HepG2 (cell line): ENCODE measurements at regions not wholly inside any gene's neighbourhood (a gene's known extent, or its start where the extent isn't known, plus 50 kb on each side); places are given as distances from the start of the nearest gene placed in this dataset.

Experiments used
- ATAC-seq: fragments of 200-7000 bp; cut with Tn5 transposase; 3 replicates; pipeline ENCODE4 v1.9.1; 2020; ENCODE audit warnings: mild to moderate bottlenecking, moderate library complexity
- BruUV-seq: library from RNA; stranded (reverse); fragments of 400-500 nt; replicated peaks from 2 replicates; lab custom pipeline; 2021; lab: Mats Ljungman, UMichigan
- CTCF ChIA-PET: fragments of 300-600 bp; formaldehyde crosslinking; extraction: SDS; loops from one replicate; lab custom pipeline; 2021; ENCODE audit warnings: low total read pairs, inconsistent platforms, low intra/inter-chr PET ratio; lab: Yijun Ruan, JAX
- POLR2A ChIA-PET: fragments of 350-600 bp; sonication (Branson Sonifier 250); formaldehyde crosslinking; loops from one replicate; lab custom pipeline; 2020; ENCODE audit warnings: antibody characterized with exemption, inconsistent platforms; lab: Yijun Ruan, JAX
- DNase-seq: peaks from one replicate; pipeline ENCODE4 v3.0.0-alpha.2; 2015; ENCODE audit warnings: low spot score
- FAIRE-seq: peaks from 3 replicates; lab custom pipeline; 2011; peaks lifted over from hg19 to GRCh38; lab: Jason Lieb, UNC
- H2AFZ ChIP-seq: one replicate; pipeline ENCODE4 v1.6.1; 2011; ENCODE audit warnings: low read length, inconsistent platforms
- H3K27ac ChIP-seq: fragments of 300-600 bp; 3 replicates; pipeline ENCODE4 v1.8.0; 2011; ENCODE audit warnings: mixed run types, mild to moderate bottlenecking, mixed read lengths, low read length, inconsistent platforms; ENCODE audit not compliant: insufficient read depth; ENCODE audit errors: extremely low read length
- H3K27me3 ChIP-seq, 2 experiments: fragments of 200-600 bp in 1 of 2; 2 replicates in 1 of 2; 3 replicates in 1 of 2; pipeline versions ENCODE4 v1.6.0 to v1.8.0; 2011; ENCODE audit warnings: low read length in 2 of 2, mild to moderate bottlenecking in 2 of 2, moderate library complexity in 2 of 2, inconsistent platforms in 1 of 2; ENCODE audit not compliant: insufficient read depth in 2 of 2, control insufficient read depth in 1 of 2
- H3K36me3 ChIP-seq, 2 experiments: fragments of 200-600 bp in 1 of 2; replicated peaks in 1 of 2; 2 replicates in 1 of 2; 3 replicates in 1 of 2; pipeline versions ENCODE4 v1.5.1 to v1.8.0; 2011; ENCODE audit warnings: low read length in 2 of 2, inconsistent platforms in 1 of 2; ENCODE audit not compliant: insufficient read depth in 2 of 2, control insufficient read depth in 1 of 2
- H3K4me1 ChIP-seq: 2 replicates; pipeline ENCODE4 v1.5.1; 2012; ENCODE audit warnings: low read length, inconsistent platforms; ENCODE audit not compliant: insufficient read depth
- H3K4me2 ChIP-seq: 2 replicates; pipeline ENCODE4 v1.6.0; 2011; ENCODE audit warnings: low read depth, low read length, inconsistent platforms
- H3K4me3 ChIP-seq, 3 experiments: fragments of 200-600 bp in 1 of 3; sonication (generic), shearing (Covaris generic) in 1 of 3; replicated peaks in 1 of 3; 2 replicates each; pipeline ENCODE4 v1.5.1; 2011 to 2016; ENCODE audit warnings: low read length in 3 of 3, inconsistent platforms in 2 of 3, low read depth in 2 of 3, mild to moderate bottlenecking in 2 of 3, control low read depth in 1 of 3, mixed read lengths in 1 of 3; ENCODE audit not compliant: insufficient read depth in 1 of 3
- H3K79me2 ChIP-seq: one replicate; pipeline ENCODE4 v1.6.1; 2011; ENCODE audit warnings: low read length, inconsistent platforms; ENCODE audit not compliant: insufficient read depth
- H3K9ac ChIP-seq: 2 replicates; pipeline ENCODE4 v1.6.0; 2011; ENCODE audit warnings: mild to moderate bottlenecking, low read depth, low read length, inconsistent platforms; ENCODE audit not compliant: insufficient read depth
- H3K9me3 ChIP-seq: 2 replicates; pipeline ENCODE4 v1.5.1; 2012; ENCODE audit warnings: mild to moderate bottlenecking, low read length
- H4K20me1 ChIP-seq: 2 replicates; pipeline ENCODE4 v1.6.0; 2011; ENCODE audit warnings: inconsistent platforms, mild to moderate bottlenecking, low read length, moderate library complexity; ENCODE audit not compliant: insufficient read depth
- JDP2 ChIP-seq: sonication (generic); formaldehyde crosslinking; IDR thresholded peaks from 2 replicates; pipeline ENCODE4 v1.8.1; 2022; ENCODE audit warnings: missing genetic modification reagents, borderline replicate concordance
- PBX3 ChIP-seq: sonication (generic); formaldehyde crosslinking; IDR thresholded peaks from 2 replicates; pipeline ENCODE4 v1.8.1; 2023; ENCODE audit warnings: missing genetic modification reagents, inconsistent platforms, borderline replicate concordance
- RBAK ChIP-seq: sonication (generic); formaldehyde crosslinking; IDR thresholded peaks from 2 replicates; pipeline ENCODE4 v1.5.1; 2020; ENCODE audit warnings: mild to moderate bottlenecking, missing genetic modification reagents
- REPIN1 ChIP-seq: sonication (generic); formaldehyde crosslinking; IDR thresholded peaks from 2 replicates; pipeline ENCODE4 v1.8.0; 2022; ENCODE audit warnings: missing genetic modification reagents, low read depth, mild to moderate bottlenecking, borderline replicate concordance
- SMYD3 ChIP-seq: sonication (generic); formaldehyde crosslinking; IDR thresholded peaks from 2 replicates; pipeline ENCODE4 v1.8.1; 2023; ENCODE audit warnings: mild to moderate bottlenecking, missing genetic modification reagents
- STAG1 ChIP-seq: sonication (generic); formaldehyde crosslinking; IDR thresholded peaks from 2 replicates; pipeline ENCODE4 v1.4.0; 2020; ENCODE audit warnings: missing genetic modification reagents
- ZMAT5 ChIP-seq: sonication (generic); formaldehyde crosslinking; IDR thresholded peaks from 2 replicates; pipeline ENCODE4 v1.5.0; 2020; ENCODE audit warnings: mild to moderate bottlenecking, low read depth, missing genetic modification reagents, borderline replicate concordance
- ZNF142 ChIP-seq: sonication (generic); formaldehyde crosslinking; IDR thresholded peaks from 2 replicates; pipeline ENCODE4 v1.4.0; 2020; ENCODE audit warnings: missing genetic modification reagents
- ZNF766 ChIP-seq: sonication (generic); formaldehyde crosslinking; IDR thresholded peaks from 2 replicates; pipeline ENCODE4 v1.5.0; 2020; ENCODE audit warnings: missing genetic modification reagents, borderline replicate concordance
- ZNF782 ChIP-seq: sonication (generic); formaldehyde crosslinking; IDR thresholded peaks from 2 replicates; pipeline ENCODE4 v1.4.0; 2020; ENCODE audit warnings: missing genetic modification reagents, mild to moderate bottlenecking, borderline replicate concordance
- WGBS: methylation state at CpG from one replicate; pipeline ENCODE4 v1.1.6; 2017; ENCODE audit warnings: low lambda C conversion rate; 5-methylcytosine and 5-hydroxymethylcytosine counted together
- in situ Hi-C: cut with HindIII; loops from 2 replicates; pipeline ENCODE4 v1.10.0; 2017; ENCODE audit warnings: low pct_unique_long_range_greater_than_20kb; ENCODE audit not compliant: extremely low pct_ligation_motif_present
- intact Hi-C: fragments of 100-400 bp; cut with micrococcal nuclease; formaldehyde crosslinking; loops from one replicate; pipeline ENCODE4 v1.10.0; 2022; ENCODE audit not compliant: unreplicated experiment

- H3K9me3 ChIP-seq: no peaks in the 10 kb centered on the region
- 2% methylated on average over 4 of the region's 4 CpGs for WGBS
- no peak for FAIRE-seq
- H3K4me2 ChIP-seq: no peak overlapping the region
- DNase-seq: no peak
- no peaks in the 10 kb centered on the region for H3K79me2 ChIP-seq
- no peaks in the 10 kb centered on the region for H3K27me3 ChIP-seq
- H3K4me3 ChIP-seq: no peak overlapping the region
- in situ Hi-C loops: no loop called here
- no peak overlapping the region for H3K9ac ChIP-seq
- no peak for ATAC-seq
- no peaks in the 10 kb centered on the region for H4K20me1 ChIP-seq
- no peaks in the 10 kb centered on the region for H3K4me1 ChIP-seq
- intact Hi-C loops: no loop called here
- no peak overlapping the region for H2AFZ ChIP-seq
- no peaks in the 10 kb centered on the region for H3K36me3 ChIP-seq
- TF ChIP-seq ZNF766 (CRISPR knock-in tag) (no peak), PBX3 (CRISPR knock-in tag) (no peak), ZMAT5 (CRISPR knock-in tag) (no peak), ZNF782 (CRISPR knock-in tag) (no peak), SMYD3 (CRISPR knock-in tag) (no peak), ZNF142 (CRISPR knock-in tag) (no peak), RBAK (CRISPR knock-in tag) (no peak), REPIN1 (CRISPR knock-in tag) (no peak), STAG1 (CRISPR knock-in tag) (no peak), JDP2 (CRISPR knock-in tag) (no peak)
- BruUV-seq: no TSS peak
- no peak overlapping the region for H3K27ac ChIP-seq
- ChIA-PET POLR2A (no interaction called here), CTCF (no interaction called here)
Observed at GRCh38 chr18:39909706-39910105, 2045.3 kb upstream of the PIK3C3 start.
